ENCODE measurements at regions not wholly inside any gene's neighbourhood (a gene's known extent, or its start where the extent isn't known, plus 50 kb on each side); places are given as distances from the start of the nearest gene placed in this dataset.

DNA sequence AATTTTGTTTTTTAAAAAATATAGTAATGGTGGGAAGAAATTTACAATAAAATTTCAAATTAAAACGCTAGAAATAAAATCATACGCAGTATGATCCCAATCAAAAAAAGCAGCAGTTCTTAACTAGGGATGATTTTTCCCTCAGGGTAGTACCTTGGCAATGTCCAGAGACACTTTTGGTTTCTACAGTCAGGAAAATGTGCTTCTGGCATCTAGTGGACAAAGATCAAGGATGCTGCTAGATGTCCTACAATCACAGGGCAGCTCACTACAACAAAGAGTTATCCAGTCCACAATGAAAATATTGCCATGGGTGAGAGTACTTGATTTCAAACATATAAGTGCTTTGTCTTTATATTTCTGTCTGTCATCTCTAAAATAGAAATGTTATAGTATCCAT, 400.2 kb upstream of the SGCD start:
- TF ChIP-seq EZH2 (IDR thresholded peaks at IDR 0.05; ENCODE audit: borderline replicate concordance, low read length) = no peak
- TF ChIP-seq, protein P1, sequence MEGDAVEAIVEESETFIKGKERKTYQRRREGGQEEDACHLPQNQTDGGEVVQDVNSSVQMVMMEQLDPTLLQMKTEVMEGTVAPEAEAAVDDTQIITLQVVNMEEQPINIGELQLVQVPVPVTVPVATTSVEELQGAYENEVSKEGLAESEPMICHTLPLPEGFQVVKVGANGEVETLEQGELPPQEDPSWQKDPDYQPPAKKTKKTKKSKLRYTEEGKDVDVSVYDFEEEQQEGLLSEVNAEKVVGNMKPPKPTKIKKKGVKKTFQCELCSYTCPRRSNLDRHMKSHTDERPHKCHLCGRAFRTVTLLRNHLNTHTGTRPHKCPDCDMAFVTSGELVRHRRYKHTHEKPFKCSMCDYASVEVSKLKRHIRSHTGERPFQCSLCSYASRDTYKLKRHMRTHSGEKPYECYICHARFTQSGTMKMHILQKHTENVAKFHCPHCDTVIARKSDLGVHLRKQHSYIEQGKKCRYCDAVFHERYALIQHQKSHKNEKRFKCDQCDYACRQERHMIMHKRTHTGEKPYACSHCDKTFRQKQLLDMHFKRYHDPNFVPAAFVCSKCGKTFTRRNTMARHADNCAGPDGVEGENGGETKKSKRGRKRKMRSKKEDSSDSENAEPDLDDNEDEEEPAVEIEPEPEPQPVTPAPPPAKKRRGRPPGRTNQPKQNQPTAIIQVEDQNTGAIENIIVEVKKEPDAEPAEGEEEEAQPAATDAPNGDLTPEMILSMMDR (conservative IDR thresholded peaks at IDR 0.05 in 1 of 2, IDR thresholded peaks at IDR 0.05 in 1 of 2; ENCODE audit: extremely low read depth in 1 of 2, insufficient read depth in 1 of 2, low read depth in 1 of 2, low read length in 2 of 2) = no peak
